Ovary (tissue), 7 donors: ENCODE measurements at regions not wholly inside any gene's neighbourhood (a gene's known extent, or its start where the extent isn't known, plus 50 kb on each side); places are given as distances from the start of the nearest gene placed in this dataset.

Experiments
- DNase-seq, 5 donors: peaks; one replicate each; pipeline ENCODE4 v3.0.0-alpha.2; 2019 to 2020
- H3K27ac ChIP-seq, 2 donors: fragments of 200-600 bp; one replicate each; pipeline versions ENCODE4 v1.5.1 to v1.8.0; 2019 to 2022
- H3K27me3 ChIP-seq: fragments of 200-600 bp; one replicate; pipeline ENCODE4 v1.8.0; 2022
- H3K36me3 ChIP-seq: fragments of 200-600 bp; sonication (generic); one replicate; pipeline ENCODE4 v1.5.1; 2019
- H3K4me1 ChIP-seq: one replicate; pipeline ENCODE4 v1.8.1; 2013; ENCODE audit warnings: mild to moderate bottlenecking, moderate library complexity; ENCODE audit not compliant: insufficient read depth
- H3K4me3 ChIP-seq: fragments of 200-600 bp; sonication (generic); one replicate; pipeline ENCODE4 v1.5.1; 2017
- H3K9me3 ChIP-seq, 2 donors: fragments of 200-600 bp in 1 of 2; sonication (generic) in 1 of 2; one replicate each; pipeline versions ENCODE4 v1.5.1 to v1.8.1; 2013 to 2019; ENCODE audit warnings: mild to moderate bottlenecking in 1 of 2, moderate library complexity in 1 of 2
- EP300 ChIP-seq: sonication (generic); formaldehyde crosslinking; IDR thresholded peaks from one replicate; pipeline ENCODE4 v1.6.1; 2017; ENCODE audit warnings: antibody characterized with exemption
- POLR2A ChIP-seq: fragments of 450-650 bp; IDR thresholded peaks from one replicate; pipeline ENCODE4 v1.6.1; 2017; ENCODE audit warnings: antibody characterized with exemption, mild to moderate bottlenecking, moderate library complexity
- WGBS, 3 donors: extraction: QIAGEN DNeasy Blood & Tissue Kit in 1 of 3; methylation state at CpG; one replicate each; pipeline versions ENCODE4 v1.1.5 to v1.1.7; 2013 to 2017; 5-methylcytosine and 5-hydroxymethylcytosine counted together
- intact Hi-C, 4 donors: fragments of 100-400 bp; cut with DNase I; formaldehyde crosslinking; loops; one replicate each; pipeline versions ENCODE4 v1.11.0 to v1.15.1; 2022 to 2023
- TF ChIP-seq, protein P1 (sequence below), 3 donors: fragments of 450-650 bp in 2 of 3; fragments of 200-600 bp in 1 of 3; IDR thresholded peaks; one replicate each; pipeline versions ENCODE4 v1.5.1 to v1.8.0; 2016 to 2022; ENCODE audit warnings: antibody characterized with exemption in 3 of 3, mild to moderate bottlenecking in 1 of 3
- donor health status: DM: no; HTN: no; CAD: no; lungs with moderate emphysema.
- donor health status: DM: no; HTN: no; CAD: no.
- donor health status: Bipolar disorder and iron deficiency.
- donor health status: DM: no; HTN: no; CAD: no.
- donor health status: DM: yes; HTN: yes; CAD: no.

DNA sequence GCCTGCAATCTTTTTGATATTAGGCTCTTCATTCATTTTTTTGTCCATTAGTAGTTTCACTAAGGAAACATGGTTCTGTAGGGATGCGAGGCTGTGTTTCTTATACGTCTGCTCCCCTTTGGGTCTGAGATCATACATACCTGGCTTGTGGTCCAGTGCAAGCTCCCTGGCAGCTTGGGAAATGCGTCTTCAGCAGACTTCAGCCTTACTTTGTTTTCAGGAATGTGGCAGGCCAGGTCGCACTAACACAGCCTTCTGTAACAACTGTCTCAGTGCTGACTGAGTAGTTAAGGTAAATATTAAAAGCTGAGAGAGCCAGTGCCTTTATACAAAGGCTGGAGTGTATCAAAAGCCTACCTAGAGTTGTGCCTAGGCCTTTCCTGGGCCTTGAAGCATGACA lies 970.5 kb upstream of the EEF2KMT start:
- TF ChIP-seq POLR2A (no peak), EP300 (no peak)
- TF ChIP-seq, protein P1, sequence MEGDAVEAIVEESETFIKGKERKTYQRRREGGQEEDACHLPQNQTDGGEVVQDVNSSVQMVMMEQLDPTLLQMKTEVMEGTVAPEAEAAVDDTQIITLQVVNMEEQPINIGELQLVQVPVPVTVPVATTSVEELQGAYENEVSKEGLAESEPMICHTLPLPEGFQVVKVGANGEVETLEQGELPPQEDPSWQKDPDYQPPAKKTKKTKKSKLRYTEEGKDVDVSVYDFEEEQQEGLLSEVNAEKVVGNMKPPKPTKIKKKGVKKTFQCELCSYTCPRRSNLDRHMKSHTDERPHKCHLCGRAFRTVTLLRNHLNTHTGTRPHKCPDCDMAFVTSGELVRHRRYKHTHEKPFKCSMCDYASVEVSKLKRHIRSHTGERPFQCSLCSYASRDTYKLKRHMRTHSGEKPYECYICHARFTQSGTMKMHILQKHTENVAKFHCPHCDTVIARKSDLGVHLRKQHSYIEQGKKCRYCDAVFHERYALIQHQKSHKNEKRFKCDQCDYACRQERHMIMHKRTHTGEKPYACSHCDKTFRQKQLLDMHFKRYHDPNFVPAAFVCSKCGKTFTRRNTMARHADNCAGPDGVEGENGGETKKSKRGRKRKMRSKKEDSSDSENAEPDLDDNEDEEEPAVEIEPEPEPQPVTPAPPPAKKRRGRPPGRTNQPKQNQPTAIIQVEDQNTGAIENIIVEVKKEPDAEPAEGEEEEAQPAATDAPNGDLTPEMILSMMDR (IDR thresholded peaks at IDR 0.05): no peak
- Histone ChIP-seq H3K9me3 (no peaks in the 10 kb centered on the region), H3K4me1 (no peaks in the 10 kb centered on the region), H3K27me3 (no peaks in the 10 kb centered on the region), H3K4me3 (no peak overlapping the region), H3K36me3 (no peaks in the 10 kb centered on the region), H3K27ac (no peak overlapping the region)
- WGBS, 3 donors: 57 to 66% (median 64%) methylated on average over 4 of the region's 4 CpGs
- intact Hi-C loops: no loop called here
- no peak for DNase-seq

DNA sequence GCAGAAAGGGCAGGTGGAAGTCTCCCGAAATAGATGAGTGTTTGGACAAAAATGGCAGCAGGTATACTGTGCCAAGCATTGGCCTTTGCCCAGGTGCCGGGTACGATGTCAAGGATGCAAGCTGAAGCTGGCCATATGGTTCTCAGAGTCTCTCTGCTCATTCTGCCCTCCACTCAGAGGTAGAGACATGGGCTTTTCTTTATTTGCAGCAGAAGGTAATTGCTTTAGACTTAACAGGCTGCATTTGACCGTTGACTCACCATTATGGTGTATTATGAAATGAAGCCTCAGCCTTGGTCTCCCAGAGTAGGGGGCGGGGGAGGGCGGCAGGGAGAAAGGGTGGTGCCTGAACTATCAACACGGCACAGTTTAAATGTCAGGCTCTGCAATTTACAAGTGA lies 969.1 kb upstream of the EEF2KMT start:
- Histone ChIP-seq H3K9me3 (no peaks in the 10 kb centered on the region), H3K4me1 (no peaks in the 10 kb centered on the region), H3K36me3 (no peaks in the 10 kb centered on the region), H3K27me3 (no peaks in the 10 kb centered on the region), H3K4me3 (no peak overlapping the region), H3K27ac (no peak overlapping the region)
- no peak for DNase-seq
- WGBS, 3 donors: 45 to 60% (median 57%) methylated on average over 7 of the region's 7 CpGs
- TF ChIP-seq EP300 (no peak), POLR2A (no peak)
- TF ChIP-seq, protein P1 (IDR thresholded peaks at IDR 0.05): no peak
- intact Hi-C loops: no loop called here

DNA sequence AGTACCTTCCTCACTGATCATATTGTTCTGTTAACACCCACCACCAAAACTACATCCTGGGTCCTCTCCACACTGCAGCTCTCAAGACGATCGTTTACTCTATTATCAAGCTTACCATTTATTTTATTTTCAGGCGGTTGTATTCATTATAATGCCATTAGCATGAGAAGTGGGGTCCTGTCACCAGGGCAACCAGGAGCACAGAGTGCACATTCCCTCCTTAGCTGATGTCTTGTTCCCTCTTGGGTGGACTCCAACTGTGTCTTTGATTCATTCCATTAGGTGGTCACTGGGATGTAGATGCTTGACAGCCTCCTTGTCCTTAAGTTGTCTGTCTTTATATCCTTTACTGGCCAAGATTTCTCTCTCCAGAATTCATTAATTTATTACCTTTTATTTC lies 965.9 kb upstream of the EEF2KMT start:
- DNase-seq: no peak
- no peaks in the 10 kb centered on the region for H3K4me1 ChIP-seq
- H3K27ac ChIP-seq: no peak overlapping the region
- H3K27me3 ChIP-seq: no peaks in the 10 kb centered on the region
- H3K36me3 ChIP-seq: no peaks in the 10 kb centered on the region
- WGBS, 3 donors: 55 to 74% (median 72%) methylated on average over 3 of the region's 3 CpGs
- no peak overlapping the region for H3K4me3 ChIP-seq
- intact Hi-C loops: no loop called here
- TF ChIP-seq EP300 (no peak), POLR2A (no peak)
- TF ChIP-seq, protein P1 (IDR thresholded peaks at IDR 0.05): no peak
- no peaks in the 10 kb centered on the region for H3K9me3 ChIP-seq

DNA sequence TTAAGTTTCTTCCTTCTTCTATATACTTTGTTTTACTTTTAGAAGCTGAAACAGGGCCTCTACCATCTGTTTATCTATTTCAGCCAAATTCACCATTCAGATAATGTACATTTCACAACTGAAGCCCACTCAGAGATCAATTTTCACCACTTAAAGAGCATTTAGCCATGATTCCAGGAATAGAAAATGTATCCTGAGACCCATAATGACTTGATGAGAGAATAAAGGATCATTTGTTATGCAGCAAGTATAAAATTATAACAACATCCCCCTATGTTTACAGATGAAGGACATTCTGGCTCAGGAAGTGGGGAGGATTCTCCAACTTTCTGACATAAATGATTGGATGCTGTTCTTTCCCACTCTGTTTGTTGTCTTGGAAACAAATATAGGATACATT lies 962.1 kb upstream of the EEF2KMT start:
- intact Hi-C loops: no loop called here
- H3K4me3 ChIP-seq: no peak overlapping the region
- H3K4me1 ChIP-seq: no peaks in the 10 kb centered on the region
- no peak for TF ChIP-seq EP300
- no peak for TF ChIP-seq POLR2A
- TF ChIP-seq, protein P1 (IDR thresholded peaks at IDR 0.05): no peak
- H3K9me3 ChIP-seq: no peaks in the 10 kb centered on the region
- DNase-seq: no peak
- no peaks in the 10 kb centered on the region for H3K36me3 ChIP-seq
- H3K27me3 ChIP-seq: no peaks in the 10 kb centered on the region
- H3K27ac ChIP-seq: no peak overlapping the region

DNA sequence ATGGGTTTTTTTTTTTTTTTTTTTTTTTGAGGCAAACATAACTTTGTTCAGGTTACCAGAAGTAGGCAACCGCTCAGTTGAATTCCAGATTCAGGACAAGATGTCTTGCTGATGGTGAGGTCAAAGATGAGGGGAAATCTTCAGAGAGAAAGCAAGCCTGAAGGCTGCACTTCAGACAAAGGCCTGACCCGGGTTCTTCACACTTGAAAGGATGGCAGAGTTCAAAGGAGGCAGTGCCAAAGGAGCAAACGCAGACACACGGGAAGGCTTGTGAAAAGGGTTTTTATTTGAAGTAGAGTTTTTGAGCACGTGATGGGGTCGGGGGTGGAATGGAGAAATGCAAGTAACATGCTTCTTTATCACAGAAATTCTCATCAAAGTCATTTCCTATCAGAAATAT lies 960.2 kb upstream of the EEF2KMT start:
- DNase-seq: no peak

More for the DNA sequence above, 960.2 kb upstream of the EEF2KMT start:
- Histone ChIP-seq H3K27me3 (no peaks in the 10 kb centered on the region), H3K4me3 (no peak overlapping the region), H3K4me1 (no peaks in the 10 kb centered on the region), H3K9me3 (no peaks in the 10 kb centered on the region), H3K36me3 (no peaks in the 10 kb centered on the region), H3K27ac (no peak overlapping the region)
- 44 to 46% (median 46%) methylated on average over 6 of the region's 6 CpGs for whole genome bisulfite sequencing, 3 donors
- TF ChIP-seq EP300: no peak
- TF ChIP-seq, protein P1 (IDR thresholded peaks at IDR 0.05): no peak
- no peak for TF ChIP-seq POLR2A
- intact Hi-C loops: no loop called here
